ENCODE measurements at regions not wholly inside any gene's neighbourhood (a gene's known extent, or its start where the extent isn't known, plus 50 kb on each side); places are given as distances from the start of the nearest gene placed in this dataset.

DNA sequence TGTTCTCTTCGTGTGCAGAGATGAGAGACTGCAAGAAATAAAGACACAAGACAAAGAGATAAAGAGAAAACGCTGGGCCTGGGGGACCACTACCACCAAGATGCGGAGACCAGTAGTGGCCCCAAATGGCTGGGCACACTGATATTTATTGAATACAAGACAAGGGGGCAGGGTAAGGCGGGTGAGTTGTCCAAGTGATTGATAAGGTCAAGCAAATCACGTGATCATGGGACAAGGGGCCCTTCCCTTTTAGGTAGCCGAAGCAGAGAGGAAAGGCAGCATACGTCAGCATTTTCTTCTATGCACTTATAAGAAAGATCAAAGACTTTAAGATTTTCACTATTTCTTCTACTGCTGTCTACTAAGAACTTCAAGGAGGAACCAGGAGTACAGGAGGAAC, 762.1 kb downstream of the TNS3 start:
- TF ChIP-seq, protein P1, sequence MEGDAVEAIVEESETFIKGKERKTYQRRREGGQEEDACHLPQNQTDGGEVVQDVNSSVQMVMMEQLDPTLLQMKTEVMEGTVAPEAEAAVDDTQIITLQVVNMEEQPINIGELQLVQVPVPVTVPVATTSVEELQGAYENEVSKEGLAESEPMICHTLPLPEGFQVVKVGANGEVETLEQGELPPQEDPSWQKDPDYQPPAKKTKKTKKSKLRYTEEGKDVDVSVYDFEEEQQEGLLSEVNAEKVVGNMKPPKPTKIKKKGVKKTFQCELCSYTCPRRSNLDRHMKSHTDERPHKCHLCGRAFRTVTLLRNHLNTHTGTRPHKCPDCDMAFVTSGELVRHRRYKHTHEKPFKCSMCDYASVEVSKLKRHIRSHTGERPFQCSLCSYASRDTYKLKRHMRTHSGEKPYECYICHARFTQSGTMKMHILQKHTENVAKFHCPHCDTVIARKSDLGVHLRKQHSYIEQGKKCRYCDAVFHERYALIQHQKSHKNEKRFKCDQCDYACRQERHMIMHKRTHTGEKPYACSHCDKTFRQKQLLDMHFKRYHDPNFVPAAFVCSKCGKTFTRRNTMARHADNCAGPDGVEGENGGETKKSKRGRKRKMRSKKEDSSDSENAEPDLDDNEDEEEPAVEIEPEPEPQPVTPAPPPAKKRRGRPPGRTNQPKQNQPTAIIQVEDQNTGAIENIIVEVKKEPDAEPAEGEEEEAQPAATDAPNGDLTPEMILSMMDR (conservative IDR thresholded peaks at IDR 0.05; ENCODE audit: low read length): no peak
- TF ChIP-seq EZH2phosphoT487 (IDR thresholded peaks at IDR 0.05; ENCODE audit: borderline replicate concordance): no peak
- no peak overlapping the region for H3K9ac ChIP-seq (ENCODE audit: low read depth, low read length, poor library complexity, severe bottlenecking)
- no peaks in the 10 kb centered on the region for H4K20me1 ChIP-seq (ENCODE audit: insufficient read depth, low read length, poor library complexity, severe bottlenecking)
- no peak overlapping the region for H2AFZ ChIP-seq (ENCODE audit: low read length)
- H3K79me2 ChIP-seq (ENCODE audit: insufficient read depth, low read length): no peaks in the 10 kb centered on the region
- H3K4me1 ChIP-seq (ENCODE audit: insufficient read depth, low read length, poor library complexity, severe bottlenecking): no peaks in the 10 kb centered on the region
- no peaks in the 10 kb centered on the region for H3K27me3 ChIP-seq (ENCODE audit: insufficient read depth, low read length, poor library complexity, severe bottlenecking)
- H3K4me2 ChIP-seq (ENCODE audit: low read depth, low read length, poor library complexity, severe bottlenecking): no peak overlapping the region
- no peaks in the 10 kb centered on the region for H3K9me3 ChIP-seq (ENCODE audit: insufficient read depth, low read depth, low read length)
- no peaks in the 10 kb centered on the region for H3K9me2 ChIP-seq (replicated peaks; ENCODE audit: low read depth, low read length)
- no peaks in the 10 kb centered on the region for H3K36me3 ChIP-seq (ENCODE audit: insufficient read depth, low read length)
- H3K4me3 ChIP-seq (ENCODE audit: low read length, poor library complexity, severe bottlenecking): no peak overlapping the region
- H3F3A ChIP-seq (ENCODE audit: low read depth): no peaks in the 10 kb centered on the region

DNA sequence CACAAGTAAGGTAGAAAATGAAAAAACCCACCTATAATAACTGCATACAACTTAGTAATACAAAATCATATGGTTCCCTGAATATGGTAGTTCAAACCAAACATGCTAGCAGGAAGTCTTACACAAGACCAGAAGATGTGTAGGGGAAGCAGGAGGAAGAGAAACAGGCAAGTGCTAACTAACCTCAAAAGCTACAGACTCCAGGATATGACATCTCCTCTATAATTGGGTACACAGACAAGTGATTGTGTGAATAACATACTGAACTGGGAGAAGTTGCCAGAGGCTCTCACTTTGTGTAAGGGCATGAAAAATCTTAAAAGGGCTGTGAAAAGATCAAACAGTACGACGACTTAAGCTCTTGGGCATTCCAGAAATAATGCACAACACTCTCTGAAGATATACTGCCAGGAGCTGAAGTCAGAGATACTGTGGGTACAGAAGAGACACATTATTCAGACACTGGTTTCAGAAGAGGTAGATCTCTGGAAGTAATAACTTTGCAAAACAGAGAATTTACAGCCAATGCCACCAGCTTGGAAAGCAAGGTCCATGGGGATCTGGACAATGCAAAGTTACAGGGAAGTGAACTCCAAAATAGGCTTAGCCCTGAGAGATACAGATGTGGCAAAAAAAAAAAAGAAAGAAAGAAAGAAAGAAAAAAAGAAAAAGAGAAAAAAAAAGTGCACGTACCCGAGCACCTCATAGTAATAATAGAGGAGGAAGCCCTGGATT, 767.2 kb downstream of the TNS3 start:
- Histone ChIP-seq H3K9me3 (ENCODE audit: insufficient read depth, low read depth, low read length) (0 out of 2 replicates have a peak, but pooled peaks cover 3% of the 10 kb centered on the region), H3K27me3 (ENCODE audit: insufficient read depth, low read length, poor library complexity, severe bottlenecking) (no peaks in the 10 kb centered on the region), H3K9ac (ENCODE audit: low read depth, low read length, poor library complexity, severe bottlenecking) (no peak overlapping the region), H3K4me3 (ENCODE audit: low read length, poor library complexity, severe bottlenecking) (no peak overlapping the region), H3K79me2 (ENCODE audit: insufficient read depth, low read length) (no peaks in the 10 kb centered on the region), H3K4me2 (ENCODE audit: low read depth, low read length, poor library complexity, severe bottlenecking) (no peak overlapping the region), H4K20me1 (ENCODE audit: insufficient read depth, low read length, poor library complexity, severe bottlenecking) (no peaks in the 10 kb centered on the region), H3K9me2 (replicated peaks; ENCODE audit: low read depth, low read length) (no peaks in the 10 kb centered on the region), H3F3A (ENCODE audit: low read depth) (no peaks in the 10 kb centered on the region), H2AFZ (ENCODE audit: low read length) (no peak overlapping the region), H3K36me3 (ENCODE audit: insufficient read depth, low read length) (no peaks in the 10 kb centered on the region), H3K4me1 (ENCODE audit: insufficient read depth, low read length, poor library complexity, severe bottlenecking) (no peaks in the 10 kb centered on the region)
- TF ChIP-seq, protein P1 (conservative IDR thresholded peaks at IDR 0.05; ENCODE audit: low read length): no peak
- no peak for TF ChIP-seq EZH2phosphoT487 (IDR thresholded peaks at IDR 0.05; ENCODE audit: borderline replicate concordance)

DNA sequence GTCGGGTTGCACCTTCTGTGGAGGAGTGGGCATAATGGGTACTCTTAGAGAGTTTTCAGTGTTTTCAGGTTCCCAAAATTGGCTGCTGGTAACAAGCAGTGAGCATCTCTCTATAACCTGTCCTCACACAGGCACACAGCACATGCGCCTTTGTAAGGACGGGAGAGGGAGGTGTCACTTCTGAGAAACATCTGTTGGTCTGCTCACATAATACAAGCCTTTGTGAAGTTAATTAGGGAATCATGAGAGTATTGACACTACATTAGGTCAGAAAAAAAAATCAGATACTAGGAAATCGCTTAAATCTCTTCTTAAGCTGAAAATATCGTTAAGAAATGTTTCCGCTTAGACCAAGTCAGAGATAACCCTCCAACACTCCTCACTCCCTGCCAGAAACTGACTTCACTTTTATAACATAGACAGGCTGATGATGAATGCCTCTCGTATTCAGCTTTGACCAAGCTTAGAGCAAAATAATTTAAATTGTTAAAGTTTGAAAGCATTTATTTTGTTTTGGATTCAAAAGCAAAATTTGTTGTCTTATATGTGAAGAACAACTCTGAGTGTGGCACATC, 769.7 kb downstream of the TNS3 start:
- Histone ChIP-seq H2AFZ (ENCODE audit: low read length) (no peak overlapping the region), H3K9ac (ENCODE audit: low read depth, low read length, poor library complexity, severe bottlenecking) (no peak overlapping the region), H3K4me2 (ENCODE audit: low read depth, low read length, poor library complexity, severe bottlenecking) (no peak overlapping the region), H3K79me2 (ENCODE audit: insufficient read depth, low read length) (no peaks in the 10 kb centered on the region), H3K36me3 (ENCODE audit: insufficient read depth, low read length) (no peaks in the 10 kb centered on the region), H4K20me1 (ENCODE audit: insufficient read depth, low read length, poor library complexity, severe bottlenecking) (no peaks in the 10 kb centered on the region), H3K4me1 (ENCODE audit: insufficient read depth, low read length, poor library complexity, severe bottlenecking) (no peaks in the 10 kb centered on the region), H3K27me3 (ENCODE audit: insufficient read depth, low read length, poor library complexity, severe bottlenecking) (no peaks in the 10 kb centered on the region), H3K4me3 (ENCODE audit: low read length, poor library complexity, severe bottlenecking) (no peak overlapping the region), H3K9me2 (replicated peaks; ENCODE audit: low read depth, low read length) (no peaks in the 10 kb centered on the region), H3F3A (ENCODE audit: low read depth) (no peaks in the 10 kb centered on the region), H3K9me3 (ENCODE audit: insufficient read depth, low read depth, low read length) (0 out of 2 replicates have a peak, but pooled peaks cover 3% of the 10 kb centered on the region)
- TF ChIP-seq, protein P1 (conservative IDR thresholded peaks at IDR 0.05; ENCODE audit: low read length): no peak
- TF ChIP-seq EZH2phosphoT487 (IDR thresholded peaks at IDR 0.05; ENCODE audit: borderline replicate concordance): no peak
